Nephron (organoid): ENCODE measurements at regions not wholly inside any gene's neighbourhood (a gene's known extent, or its start where the extent isn't known, plus 50 kb on each side); places are given as distances from the start of the nearest gene placed in this dataset.
A peak's percentile ranks its signal among the peaks of the same experiment; 100 is the strongest.

Experiments
- H3K27ac Mint-ChIP-seq, 3 experiments: 2 replicates each; pipeline ENCODE4 v1.8.0; 2020; ENCODE audit warnings: mixed read lengths in 3 of 3, mild to moderate bottlenecking in 2 of 3, moderate library complexity in 1 of 3
- H3K27me3 Mint-ChIP-seq: 2 replicates; pipeline ENCODE4 v1.8.0; 2021; ENCODE audit warnings: low read depth, mild to moderate bottlenecking, moderate library complexity, mixed read lengths
- H3K36me3 Mint-ChIP-seq: 2 replicates; pipeline ENCODE4 v1.8.0; 2020; ENCODE audit warnings: low read depth, mixed read lengths
- H3K4me1 Mint-ChIP-seq: 2 replicates; pipeline ENCODE4 v1.8.0; 2020; ENCODE audit warnings: mixed read lengths
- H3K4me3 Mint-ChIP-seq, 3 experiments: 2 replicates each; pipeline ENCODE4 v1.8.0; 2020; ENCODE audit warnings: mild to moderate bottlenecking in 3 of 3, mixed read lengths in 3 of 3, moderate library complexity in 2 of 3
- H3K9me3 Mint-ChIP-seq: 2 replicates; pipeline ENCODE4 v1.8.0; 2020; ENCODE audit warnings: mixed read lengths
- CTCF ChIP-seq, 3 experiments: fragments of 200-600 bp; sonication (generic); IDR thresholded peaks; one replicate each; pipeline ENCODE4 v1.5.0; 2021; ENCODE audit warnings: antibody characterized with exemption in 3 of 3; ENCODE audit not compliant: unreplicated experiment in 3 of 3

- TF ChIP-seq CTCF (IDR thresholded peaks at IDR 0.05; ENCODE audit: unreplicated experiment in 3 of 3), result no peak
- H3K27me3 Mint-ChIP-seq, result no peaks in the 10 kb centered on the region
- H3K36me3 Mint-ChIP-seq, result no peaks in the 10 kb centered on the region
Measured at GRCh38 chr11:127485541-127485940, 485.0 kb upstream of the KIRREL3 start.

GRCh38 chr11:127481391-127481790, 480.8 kb upstream of the KIRREL3 start:
- no peaks in the 10 kb centered on the region for H3K27me3 Mint-ChIP-seq
- H3K9me3 Mint-ChIP-seq, result no peaks in the 10 kb centered on the region
- H3K36me3 Mint-ChIP-seq, result no peaks in the 10 kb centered on the region
- no peak for TF ChIP-seq CTCF (IDR thresholded peaks at IDR 0.05; ENCODE audit: unreplicated experiment in 3 of 3)
- no peak overlapping the region for H3K4me3 Mint-ChIP-seq
- H3K4me1 Mint-ChIP-seq, result peaks cover 19% of the 10 kb centered on the region
- no peak overlapping the region for H3K27ac Mint-ChIP-seq

More at GRCh38 chr11:127485541-127485940, 485.0 kb upstream of the KIRREL3 start:
- no peak overlapping the region for H3K4me3 Mint-ChIP-seq
- no peak overlapping the region for H3K27ac Mint-ChIP-seq
- peaks cover 9% of the 10 kb centered on the region for H3K9me3 Mint-ChIP-seq
- H3K4me1 Mint-ChIP-seq, result no peaks in the 10 kb centered on the region

- Mint-ChIP-seq H3K27me3 (peaks cover 8% of the 10 kb centered on the region), H3K27ac (peak overlapping the region; percentile 22 to 68 (median 53)), H3K36me3 (no peaks in the 10 kb centered on the region), H3K4me1 (peaks cover 19% of the 10 kb centered on the region), H3K4me3 (no peak overlapping the region), H3K9me3 (no peaks in the 10 kb centered on the region)
- TF ChIP-seq CTCF (IDR thresholded peaks at IDR 0.05; ENCODE audit: unreplicated experiment in 3 of 3), result no peak
Measured at GRCh38 chr11:127478826-127479225, 478.3 kb upstream of the KIRREL3 start.

- Mint-ChIP-seq H3K36me3 (no peaks in the 10 kb centered on the region), H3K9me3 (no peaks in the 10 kb centered on the region), H3K27ac (peak overlapping the region in 1 of 3 experiments; percentile 82), H3K27me3 (peaks cover 13% of the 10 kb centered on the region), H3K4me1 (peaks cover 19% of the 10 kb centered on the region), H3K4me3 (no peak overlapping the region)
- no peak for TF ChIP-seq CTCF (IDR thresholded peaks at IDR 0.05; ENCODE audit: unreplicated experiment in 3 of 3)
Measured at GRCh38 chr11:127474766-127475165, 474.2 kb upstream of the KIRREL3 start.

- no peak overlapping the region for H3K4me3 Mint-ChIP-seq
- H3K4me1 Mint-ChIP-seq, result peaks cover 5% of the 10 kb centered on the region
- H3K27me3 Mint-ChIP-seq, result peaks cover 13% of the 10 kb centered on the region
- peak overlapping the region in 1 of 3 experiments; percentile 4 for H3K27ac Mint-ChIP-seq
- H3K9me3 Mint-ChIP-seq, result no peaks in the 10 kb centered on the region
- TF ChIP-seq CTCF (IDR thresholded peaks at IDR 0.05; ENCODE audit: unreplicated experiment in 3 of 3), result no peak
- H3K36me3 Mint-ChIP-seq, result no peaks in the 10 kb centered on the region
Measured at GRCh38 chr11:127472505-127472904, 471.9 kb upstream of the KIRREL3 start.

GRCh38 chr11:127471662-127472061, 471.1 kb upstream of the KIRREL3 start:
- Mint-ChIP-seq H3K4me1 (no peaks in the 10 kb centered on the region), H3K36me3 (no peaks in the 10 kb centered on the region), H3K9me3 (no peaks in the 10 kb centered on the region), H3K27ac (no peak overlapping the region), H3K4me3 (no peak overlapping the region), H3K27me3 (peaks cover 13% of the 10 kb centered on the region)
- no peak for TF ChIP-seq CTCF (IDR thresholded peaks at IDR 0.05; ENCODE audit: unreplicated experiment in 3 of 3)
